Spleen (tissue), 7 donors: ENCODE measurements at regions not wholly inside any gene's neighbourhood (a gene's known extent, or its start where the extent isn't known, plus 50 kb on each side); places are given as distances from the start of the nearest gene placed in this dataset.

ENCODE experiments used
- POLR2A ChIP-seq, 3 donors: fragments of 450-650 bp; IDR thresholded peaks; one replicate each; pipeline ENCODE4 v1.5.1; 2017; ENCODE audit warnings: antibody characterized with exemption in 3 of 3, mild to moderate bottlenecking in 1 of 3
- TF ChIP-seq, protein P1 (sequence below), 11 experiments: fragments of 200-600 bp in 7 of 11; fragments of 450-650 bp in 4 of 11; sonication (generic) in 4 of 11; IDR thresholded peaks in 8 of 11; conservative IDR thresholded peaks in 3 of 11; 1 replicate in 7 of 11; 2 replicates in 4 of 11; pipeline versions ENCODE4 v1.4.0 to v1.8.0; 2016 to 2021; ENCODE audit warnings: antibody characterized with exemption in 11 of 11, inconsistent platforms in 4 of 11, mild to moderate bottlenecking in 1 of 11
- donor health status: DM: no; HTN: no; CAD: no; lungs with moderate emphysema.
- donor health status: DM: no; HTN: no; CAD: no.
- donor health status: DM: no; HTN: no; CAD: no.

DNA sequence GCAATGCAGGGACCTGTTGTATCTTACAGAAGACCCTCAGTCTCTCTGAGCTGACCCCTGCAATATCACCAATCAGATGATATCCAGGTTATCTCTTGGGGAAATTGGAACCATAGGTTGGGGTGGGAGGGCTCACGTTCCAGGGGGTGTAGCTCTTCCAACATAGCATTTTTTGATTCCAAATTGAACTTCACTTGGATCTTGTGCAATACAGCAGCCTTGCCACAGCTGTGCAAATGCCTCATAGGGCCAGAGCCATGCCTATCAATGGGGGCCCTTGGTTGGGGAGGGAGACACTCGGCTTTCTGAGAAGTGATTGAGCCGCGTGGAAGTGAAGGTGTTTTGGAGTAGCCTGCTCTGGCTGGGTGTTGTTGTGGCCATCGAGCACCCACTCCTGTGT lies 117.2 kb upstream of the PITX1 start:
- TF ChIP-seq, protein P1, sequence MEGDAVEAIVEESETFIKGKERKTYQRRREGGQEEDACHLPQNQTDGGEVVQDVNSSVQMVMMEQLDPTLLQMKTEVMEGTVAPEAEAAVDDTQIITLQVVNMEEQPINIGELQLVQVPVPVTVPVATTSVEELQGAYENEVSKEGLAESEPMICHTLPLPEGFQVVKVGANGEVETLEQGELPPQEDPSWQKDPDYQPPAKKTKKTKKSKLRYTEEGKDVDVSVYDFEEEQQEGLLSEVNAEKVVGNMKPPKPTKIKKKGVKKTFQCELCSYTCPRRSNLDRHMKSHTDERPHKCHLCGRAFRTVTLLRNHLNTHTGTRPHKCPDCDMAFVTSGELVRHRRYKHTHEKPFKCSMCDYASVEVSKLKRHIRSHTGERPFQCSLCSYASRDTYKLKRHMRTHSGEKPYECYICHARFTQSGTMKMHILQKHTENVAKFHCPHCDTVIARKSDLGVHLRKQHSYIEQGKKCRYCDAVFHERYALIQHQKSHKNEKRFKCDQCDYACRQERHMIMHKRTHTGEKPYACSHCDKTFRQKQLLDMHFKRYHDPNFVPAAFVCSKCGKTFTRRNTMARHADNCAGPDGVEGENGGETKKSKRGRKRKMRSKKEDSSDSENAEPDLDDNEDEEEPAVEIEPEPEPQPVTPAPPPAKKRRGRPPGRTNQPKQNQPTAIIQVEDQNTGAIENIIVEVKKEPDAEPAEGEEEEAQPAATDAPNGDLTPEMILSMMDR (IDR thresholded peaks at IDR 0.05 in 8 of 11, conservative IDR thresholded peaks at IDR 0.05 in 3 of 11): no peak
- no peak for TF ChIP-seq POLR2A (IDR thresholded peaks at IDR 0.05)
